Liver (tissue), 8 donors: ENCODE measurements at regions not wholly inside any gene's neighbourhood (a gene's known extent, or its start where the extent isn't known, plus 50 kb on each side); places are given as distances from the start of the nearest gene placed in this dataset.

Source experiments
- DNase-seq: peaks from one replicate; pipeline ENCODE4 v3.0.0-alpha.2; 2017; ENCODE audit warnings: low spot score
- H3K27ac ChIP-seq, 2 donors: one replicate each; pipeline ENCODE4 v1.7.0; 2013; ENCODE audit warnings: inconsistent platforms in 2 of 2, low read length in 2 of 2, control low read depth in 1 of 2, low read depth in 1 of 2, mild to moderate bottlenecking in 1 of 2
- H3K27me3 ChIP-seq, 4 donors: one replicate each; pipeline versions ENCODE4 v1.6.1 to v1.7.0; 2013; ENCODE audit warnings: low read length in 3 of 4, inconsistent platforms in 1 of 4, mild to moderate bottlenecking in 1 of 4, moderate library complexity in 1 of 4; ENCODE audit not compliant: control insufficient read depth in 4 of 4, insufficient read depth in 4 of 4
- H3K36me3 ChIP-seq, 4 donors: one replicate each; pipeline versions ENCODE4 v1.6.1 to v1.7.0; 2013; ENCODE audit warnings: low read length in 3 of 4, mild to moderate bottlenecking in 3 of 4, low read depth in 1 of 4, moderate library complexity in 1 of 4; ENCODE audit not compliant: control insufficient read depth in 4 of 4, insufficient read depth in 3 of 4
- H3K4me1 ChIP-seq, 4 donors: one replicate each; pipeline versions ENCODE4 v1.6.1 to v1.7.0; 2013; ENCODE audit warnings: low read length in 3 of 4, mild to moderate bottlenecking in 3 of 4, moderate library complexity in 1 of 4; ENCODE audit not compliant: control insufficient read depth in 4 of 4, insufficient read depth in 4 of 4
- H3K4me3 ChIP-seq, 3 donors: one replicate each; pipeline versions ENCODE4 v1.6.1 to v1.7.0; 2013; ENCODE audit warnings: low read length in 3 of 3, control low read depth in 1 of 3, low read depth in 1 of 3, mild to moderate bottlenecking in 1 of 3
- H3K9ac ChIP-seq, 2 donors: one replicate each; pipeline ENCODE4 v1.7.0; 2013; ENCODE audit warnings: low read length in 2 of 2, mild to moderate bottlenecking in 2 of 2, moderate library complexity in 2 of 2, control low read depth in 1 of 2, low read depth in 1 of 2
- H3K9me3 ChIP-seq, 4 donors: one replicate each; pipeline versions ENCODE4 v1.6.1 to v1.7.0; 2013; ENCODE audit warnings: low read length in 3 of 4; ENCODE audit not compliant: control insufficient read depth in 4 of 4
- EGR1 ChIP-seq, 2 donors: IDR thresholded peaks; 2 replicates each; pipeline ENCODE4 v1.6.1; 2016 to 2018; ENCODE audit warnings: antibody characterized with exemption in 2 of 2, low read depth in 2 of 2
- FOXA1 ChIP-seq: IDR thresholded peaks from 2 replicates; pipeline ENCODE4 v1.6.1; 2016; ENCODE audit warnings: antibody characterized with exemption
- FOXA2 ChIP-seq: IDR thresholded peaks from 2 replicates; pipeline ENCODE4 v1.6.1; 2016; ENCODE audit warnings: antibody characterized with exemption
- HNF4A ChIP-seq, 2 donors: conservative IDR thresholded peaks; 2 replicates each; pipeline ENCODE4 v1.6.1; 2016; ENCODE audit warnings: antibody characterized with exemption in 2 of 2, mild to moderate bottlenecking in 2 of 2
- HNF4G ChIP-seq: IDR thresholded peaks from 2 replicates; pipeline ENCODE4 v1.6.1; 2016; ENCODE audit warnings: antibody characterized with exemption
- JUND ChIP-seq, 2 donors: IDR thresholded peaks; 2 replicates each; pipeline ENCODE4 v1.6.1; 2016; ENCODE audit warnings: antibody characterized with exemption in 2 of 2
- NR2F2 ChIP-seq: IDR thresholded peaks from 2 replicates; pipeline ENCODE4 v1.6.1; 2016; ENCODE audit warnings: antibody characterized with exemption
- RXRA ChIP-seq, 2 donors: IDR thresholded peaks; 2 replicates each; pipeline ENCODE4 v1.6.1; 2017 to 2018; ENCODE audit warnings: antibody characterized with exemption in 2 of 2, mild to moderate bottlenecking in 1 of 2
- SP1 ChIP-seq: IDR thresholded peaks from 2 replicates; pipeline ENCODE4 v1.6.1; 2018; ENCODE audit warnings: antibody characterized with exemption, mild to moderate bottlenecking
- TAF1 ChIP-seq: conservative IDR thresholded peaks from 2 replicates; pipeline ENCODE4 v1.6.1; 2016; ENCODE audit warnings: antibody characterized with exemption, mild to moderate bottlenecking
- YY1 ChIP-seq: IDR thresholded peaks from 2 replicates; pipeline ENCODE4 v1.6.1; 2016; ENCODE audit warnings: antibody characterized with exemption, mild to moderate bottlenecking
- WGBS: extraction: QIAGEN DNeasy Blood & Tissue Kit; methylation state at CpG from one replicate; pipeline ENCODE4 v1.1.7; 2013; 5-methylcytosine and 5-hydroxymethylcytosine counted together
- TF ChIP-seq, protein P1 (sequence below): IDR thresholded peaks from 2 replicates; pipeline ENCODE4 v1.6.1; 2016; ENCODE audit warnings: antibody characterized with exemption
- TF ChIP-seq, protein P2 (sequence below): IDR thresholded peaks from 2 replicates; pipeline ENCODE4 v1.6.1; 2016; ENCODE audit warnings: antibody characterized with exemption, mild to moderate bottlenecking
- TF ChIP-seq, protein P3 (sequence below): IDR thresholded peaks from 2 replicates; pipeline ENCODE4 v1.6.1; 2016; ENCODE audit warnings: antibody characterized with exemption
- TF ChIP-seq, protein P4 (sequence below): fragments of 150-350 bp; IDR thresholded peaks from 2 replicates; pipeline ENCODE4 v1.5.1; 2017; ENCODE audit warnings: improper control_type of control experiment, low read depth, low read length; ENCODE audit not compliant: missing input control
- donor health status: healthy.
- donor health status: healthy.
- donor health status: healthy.
- donor health status: healthy.
- donor health status: healthy.

DNA sequence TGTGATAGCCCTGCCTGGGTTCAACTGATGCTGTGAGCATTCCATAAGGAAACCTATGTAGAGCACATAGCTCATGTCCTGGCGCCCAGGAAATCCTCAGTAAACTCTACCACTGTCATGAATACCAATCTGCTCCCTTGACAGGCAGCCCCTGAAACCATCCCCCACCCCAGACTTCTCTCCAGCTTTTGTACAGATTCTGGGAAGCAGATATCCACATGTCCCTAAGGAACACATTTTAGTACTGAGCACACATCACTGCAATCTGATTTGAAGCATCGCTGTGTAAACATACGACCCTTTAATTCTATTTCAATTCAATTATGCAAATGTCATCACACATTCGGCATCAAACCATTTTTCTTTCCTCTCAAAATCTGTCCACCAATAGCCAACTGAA is 89.5 kb upstream of the FSTL4 start:
- H3K4me1 ChIP-seq = no peaks in the 10 kb centered on the region
- no peak for DNase-seq
- no peak overlapping the region for H3K4me3 ChIP-seq
- H3K27ac ChIP-seq = no peak overlapping the region
- TF ChIP-seq FOXA2 = no peak
- TF ChIP-seq HNF4A (conservative IDR thresholded peaks at IDR 0.05) = no peak
- no peak for TF ChIP-seq YY1
- TF ChIP-seq NR2F2 = no peak
- TF ChIP-seq, protein P1, sequence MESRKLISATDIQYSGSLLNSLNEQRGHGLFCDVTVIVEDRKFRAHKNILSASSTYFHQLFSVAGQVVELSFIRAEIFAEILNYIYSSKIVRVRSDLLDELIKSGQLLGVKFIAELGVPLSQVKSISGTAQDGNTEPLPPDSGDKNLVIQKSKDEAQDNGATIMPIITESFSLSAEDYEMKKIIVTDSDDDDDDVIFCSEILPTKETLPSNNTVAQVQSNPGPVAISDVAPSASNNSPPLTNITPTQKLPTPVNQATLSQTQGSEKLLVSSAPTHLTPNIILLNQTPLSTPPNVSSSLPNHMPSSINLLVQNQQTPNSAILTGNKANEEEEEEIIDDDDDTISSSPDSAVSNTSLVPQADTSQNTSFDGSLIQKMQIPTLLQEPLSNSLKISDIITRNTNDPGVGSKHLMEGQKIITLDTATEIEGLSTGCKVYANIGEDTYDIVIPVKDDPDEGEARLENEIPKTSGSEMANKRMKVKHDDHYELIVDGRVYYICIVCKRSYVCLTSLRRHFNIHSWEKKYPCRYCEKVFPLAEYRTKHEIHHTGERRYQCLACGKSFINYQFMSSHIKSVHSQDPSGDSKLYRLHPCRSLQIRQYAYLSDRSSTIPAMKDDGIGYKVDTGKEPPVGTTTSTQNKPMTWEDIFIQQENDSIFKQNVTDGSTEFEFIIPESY = no peak
- no peaks in the 10 kb centered on the region for H3K27me3 ChIP-seq
- H3K9me3 ChIP-seq = no peaks in the 10 kb centered on the region
- H3K36me3 ChIP-seq = no peaks in the 10 kb centered on the region
- no peak overlapping the region for H3K9ac ChIP-seq
- 91% methylated on average over 4 of the region's 4 CpGs for WGBS

DNA sequence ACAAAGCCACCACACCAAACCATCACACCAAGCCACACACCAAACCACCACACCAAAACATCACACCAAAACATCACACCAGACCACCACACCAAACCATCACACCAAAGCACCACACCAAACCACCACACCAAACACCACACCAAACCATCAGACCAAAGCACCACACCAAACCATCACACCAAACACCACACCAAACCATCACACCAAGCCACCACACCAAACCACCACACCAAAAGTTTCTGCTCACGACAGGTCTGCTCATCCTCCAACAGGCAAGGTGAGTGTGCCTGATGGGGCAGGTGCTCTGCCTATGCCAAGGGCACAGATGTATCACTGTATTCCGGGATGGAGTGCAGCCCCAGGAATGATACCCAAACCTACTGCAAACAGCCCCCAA is 87.9 kb upstream of the FSTL4 start:
- Histone ChIP-seq H3K4me1 (no peaks in the 10 kb centered on the region), H3K9me3 (no peaks in the 10 kb centered on the region), H3K4me3 (no peak overlapping the region), H3K27me3 (no peaks in the 10 kb centered on the region), H3K27ac (no peak overlapping the region), H3K9ac (no peak overlapping the region), H3K36me3 (no peaks in the 10 kb centered on the region)
- TF ChIP-seq TAF1 = no peak
- no peak for TF ChIP-seq FOXA2
- TF ChIP-seq EGR1 (IDR thresholded peaks at IDR 0.05; ENCODE audit: low read depth in 2 of 2) = no peak
- TF ChIP-seq, protein P2, sequence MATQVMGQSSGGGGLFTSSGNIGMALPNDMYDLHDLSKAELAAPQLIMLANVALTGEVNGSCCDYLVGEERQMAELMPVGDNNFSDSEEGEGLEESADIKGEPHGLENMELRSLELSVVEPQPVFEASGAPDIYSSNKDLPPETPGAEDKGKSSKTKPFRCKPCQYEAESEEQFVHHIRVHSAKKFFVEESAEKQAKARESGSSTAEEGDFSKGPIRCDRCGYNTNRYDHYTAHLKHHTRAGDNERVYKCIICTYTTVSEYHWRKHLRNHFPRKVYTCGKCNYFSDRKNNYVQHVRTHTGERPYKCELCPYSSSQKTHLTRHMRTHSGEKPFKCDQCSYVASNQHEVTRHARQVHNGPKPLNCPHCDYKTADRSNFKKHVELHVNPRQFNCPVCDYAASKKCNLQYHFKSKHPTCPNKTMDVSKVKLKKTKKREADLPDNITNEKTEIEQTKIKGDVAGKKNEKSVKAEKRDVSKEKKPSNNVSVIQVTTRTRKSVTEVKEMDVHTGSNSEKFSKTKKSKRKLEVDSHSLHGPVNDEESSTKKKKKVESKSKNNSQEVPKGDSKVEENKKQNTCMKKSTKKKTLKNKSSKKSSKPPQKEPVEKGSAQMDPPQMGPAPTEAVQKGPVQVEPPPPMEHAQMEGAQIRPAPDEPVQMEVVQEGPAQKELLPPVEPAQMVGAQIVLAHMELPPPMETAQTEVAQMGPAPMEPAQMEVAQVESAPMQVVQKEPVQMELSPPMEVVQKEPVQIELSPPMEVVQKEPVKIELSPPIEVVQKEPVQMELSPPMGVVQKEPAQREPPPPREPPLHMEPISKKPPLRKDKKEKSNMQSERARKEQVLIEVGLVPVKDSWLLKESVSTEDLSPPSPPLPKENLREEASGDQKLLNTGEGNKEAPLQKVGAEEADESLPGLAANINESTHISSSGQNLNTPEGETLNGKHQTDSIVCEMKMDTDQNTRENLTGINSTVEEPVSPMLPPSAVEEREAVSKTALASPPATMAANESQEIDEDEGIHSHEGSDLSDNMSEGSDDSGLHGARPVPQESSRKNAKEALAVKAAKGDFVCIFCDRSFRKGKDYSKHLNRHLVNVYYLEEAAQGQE = no peak
- TF ChIP-seq RXRA (IDR thresholded peaks at IDR 0.05) = no peak
- TF ChIP-seq FOXA1 = no peak
- TF ChIP-seq, protein P3, sequence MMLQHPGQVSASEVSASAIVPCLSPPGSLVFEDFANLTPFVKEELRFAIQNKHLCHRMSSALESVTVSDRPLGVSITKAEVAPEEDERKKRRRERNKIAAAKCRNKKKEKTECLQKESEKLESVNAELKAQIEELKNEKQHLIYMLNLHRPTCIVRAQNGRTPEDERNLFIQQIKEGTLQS = no peak
- TF ChIP-seq, protein P4, sequence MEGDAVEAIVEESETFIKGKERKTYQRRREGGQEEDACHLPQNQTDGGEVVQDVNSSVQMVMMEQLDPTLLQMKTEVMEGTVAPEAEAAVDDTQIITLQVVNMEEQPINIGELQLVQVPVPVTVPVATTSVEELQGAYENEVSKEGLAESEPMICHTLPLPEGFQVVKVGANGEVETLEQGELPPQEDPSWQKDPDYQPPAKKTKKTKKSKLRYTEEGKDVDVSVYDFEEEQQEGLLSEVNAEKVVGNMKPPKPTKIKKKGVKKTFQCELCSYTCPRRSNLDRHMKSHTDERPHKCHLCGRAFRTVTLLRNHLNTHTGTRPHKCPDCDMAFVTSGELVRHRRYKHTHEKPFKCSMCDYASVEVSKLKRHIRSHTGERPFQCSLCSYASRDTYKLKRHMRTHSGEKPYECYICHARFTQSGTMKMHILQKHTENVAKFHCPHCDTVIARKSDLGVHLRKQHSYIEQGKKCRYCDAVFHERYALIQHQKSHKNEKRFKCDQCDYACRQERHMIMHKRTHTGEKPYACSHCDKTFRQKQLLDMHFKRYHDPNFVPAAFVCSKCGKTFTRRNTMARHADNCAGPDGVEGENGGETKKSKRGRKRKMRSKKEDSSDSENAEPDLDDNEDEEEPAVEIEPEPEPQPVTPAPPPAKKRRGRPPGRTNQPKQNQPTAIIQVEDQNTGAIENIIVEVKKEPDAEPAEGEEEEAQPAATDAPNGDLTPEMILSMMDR = no peak
- no peak for TF ChIP-seq SP1
- TF ChIP-seq JUND (IDR thresholded peaks at IDR 0.05) = no peak
- TF ChIP-seq HNF4A (conservative IDR thresholded peaks at IDR 0.05) = no peak
- TF ChIP-seq HNF4G = no peak
- DNase-seq = no peak
- WGBS = 64% methylated on average over 2 of the region's 2 CpGs
